GM19397 (cell line): ENCODE measurements at regions not wholly inside any gene's neighbourhood (a gene's known extent, or its start where the extent isn't known, plus 50 kb on each side); places are given as distances from the start of the nearest gene placed in this dataset.

Experiments used
- ATAC-seq: cut with Tn5 transposase; IDR thresholded peaks from one replicate; pipeline ENCODE4 v1.9.1; 2021; ENCODE audit warnings: mild to moderate bottlenecking, moderate library complexity; ENCODE audit not compliant: unreplicated experiment

DNA sequence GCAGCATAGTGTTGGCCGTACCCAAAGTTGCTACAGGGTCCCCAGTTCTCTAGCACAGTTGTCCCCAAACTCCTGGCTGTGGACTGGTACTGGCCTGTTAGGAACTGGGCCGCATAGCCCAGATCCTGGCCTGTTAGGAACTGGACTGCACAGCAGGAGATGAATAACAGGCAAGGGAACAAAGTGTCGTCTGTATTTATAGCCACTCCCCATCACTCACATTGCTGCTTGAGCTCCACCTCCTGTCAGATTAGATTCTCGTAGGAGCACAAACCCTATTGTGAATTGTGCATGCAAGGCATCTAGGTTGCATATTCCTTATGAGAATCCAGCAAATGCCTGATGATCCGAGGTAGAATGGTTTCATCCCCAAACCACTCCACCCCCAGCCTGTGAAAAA, 604.0 kb upstream of the LMCD1 start:
- no peak for ATAC-seq

- no peak for ATAC-seq
Measured at GRCh38 chr3:7913283-7913682, 588.3 kb upstream of the LMCD1 start.

- no peak for ATAC-seq
Measured at GRCh38 chr3:7915356-7915755, 586.3 kb upstream of the LMCD1 start.

- no peak for ATAC-seq
Measured at GRCh38 chr3:7917443-7918151, 584.0 kb upstream of the LMCD1 start.

- ATAC-seq: no peak
Measured at GRCh38 chr3:7920211-7920610, 581.4 kb upstream of the LMCD1 start.

DNA sequence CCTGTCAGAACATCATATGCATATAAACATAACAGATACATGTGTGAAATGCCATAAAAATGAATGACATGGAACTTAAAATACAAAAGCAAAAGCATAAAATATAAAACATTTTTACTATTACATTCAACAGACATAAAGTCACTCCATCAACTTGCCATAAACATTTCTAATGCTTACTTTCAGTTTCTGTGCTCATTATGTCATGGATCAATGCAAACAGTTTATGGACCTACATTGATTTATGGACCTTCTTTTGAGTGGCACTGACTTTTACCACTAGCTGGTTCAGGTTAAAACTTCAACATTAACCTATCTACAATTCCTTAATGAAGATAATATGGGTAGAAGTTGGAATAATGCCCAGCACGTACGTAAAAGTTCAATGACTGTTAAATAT, 577.4 kb upstream of the LMCD1 start:
- no peak for ATAC-seq

- ATAC-seq: no peak
Measured at GRCh38 chr3:7927015-7927414, 574.6 kb upstream of the LMCD1 start.

- ATAC-seq: no peak
Measured at GRCh38 chr3:7927864-7928263, 573.8 kb upstream of the LMCD1 start.

DNA sequence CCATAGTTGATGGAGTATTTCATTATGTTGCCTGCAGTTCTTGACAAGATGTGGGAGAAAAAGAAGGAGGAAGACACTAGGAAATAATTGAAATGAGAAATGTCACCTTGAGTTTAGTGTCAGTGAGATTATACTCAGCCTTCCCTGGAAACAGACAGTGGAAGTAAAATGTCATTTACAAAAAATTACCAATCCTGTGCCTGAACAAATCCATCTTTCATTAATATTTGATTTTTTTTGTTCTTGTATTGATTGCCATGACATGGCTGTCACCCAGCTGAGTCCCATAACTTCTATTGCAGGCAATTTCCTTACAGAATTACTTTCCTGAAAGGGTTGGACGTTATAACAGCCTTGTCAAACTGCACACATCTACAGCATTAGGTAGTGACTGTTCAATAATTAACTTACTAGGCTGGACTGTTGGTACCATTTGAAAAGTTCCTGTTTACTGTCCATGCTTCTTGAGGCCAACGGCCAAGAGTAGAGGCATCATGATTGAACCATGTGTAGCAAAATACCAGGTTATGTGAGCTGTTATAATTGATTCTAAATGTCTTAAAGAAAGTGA, 572.2 kb upstream of the LMCD1 start:
- ATAC-seq: no peak

DNA sequence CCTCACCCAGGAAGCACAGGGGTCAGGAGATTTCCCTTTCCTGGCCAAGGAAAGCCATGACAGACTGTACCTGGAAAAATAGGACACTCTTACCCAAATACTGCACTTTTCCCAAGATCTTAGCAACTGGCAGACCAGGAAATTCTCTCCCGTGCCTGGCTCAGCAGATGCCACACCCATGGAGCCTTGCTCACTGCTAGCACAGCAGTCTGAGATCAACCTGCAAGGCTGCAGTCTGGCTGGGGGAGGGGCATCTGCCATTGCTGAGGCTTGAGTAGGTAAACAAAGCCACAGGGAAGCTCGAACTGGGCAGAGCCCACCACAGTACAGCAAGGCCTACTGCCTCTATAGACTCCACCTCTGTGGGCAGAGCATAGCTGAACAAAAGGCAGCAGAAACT, 567.3 kb upstream of the LMCD1 start:
- ATAC-seq: no peak

GRCh38 chr3:7947930-7948329, 553.7 kb upstream of the LMCD1 start:
- no peak for ATAC-seq

DNA sequence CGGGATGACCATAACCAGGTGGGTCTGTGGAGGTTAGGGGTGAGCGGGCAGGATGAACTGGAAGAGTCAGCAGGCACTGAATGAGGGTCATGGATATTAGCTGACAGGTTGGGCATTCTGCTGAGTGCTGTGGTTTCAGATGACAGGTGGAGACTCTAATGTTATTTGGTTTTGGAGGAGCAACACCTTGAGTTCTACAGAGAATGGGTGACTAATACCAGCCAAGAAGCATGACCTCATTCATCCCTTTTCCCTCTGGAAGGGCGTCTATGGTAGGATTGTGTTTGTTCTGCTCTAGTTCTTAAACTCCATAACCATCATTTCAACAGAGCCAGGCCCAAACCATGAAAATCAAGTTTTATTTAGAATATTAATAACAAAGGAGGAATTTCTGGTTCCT, 550.7 kb upstream of the LMCD1 start:
- ATAC-seq: no peak

DNA sequence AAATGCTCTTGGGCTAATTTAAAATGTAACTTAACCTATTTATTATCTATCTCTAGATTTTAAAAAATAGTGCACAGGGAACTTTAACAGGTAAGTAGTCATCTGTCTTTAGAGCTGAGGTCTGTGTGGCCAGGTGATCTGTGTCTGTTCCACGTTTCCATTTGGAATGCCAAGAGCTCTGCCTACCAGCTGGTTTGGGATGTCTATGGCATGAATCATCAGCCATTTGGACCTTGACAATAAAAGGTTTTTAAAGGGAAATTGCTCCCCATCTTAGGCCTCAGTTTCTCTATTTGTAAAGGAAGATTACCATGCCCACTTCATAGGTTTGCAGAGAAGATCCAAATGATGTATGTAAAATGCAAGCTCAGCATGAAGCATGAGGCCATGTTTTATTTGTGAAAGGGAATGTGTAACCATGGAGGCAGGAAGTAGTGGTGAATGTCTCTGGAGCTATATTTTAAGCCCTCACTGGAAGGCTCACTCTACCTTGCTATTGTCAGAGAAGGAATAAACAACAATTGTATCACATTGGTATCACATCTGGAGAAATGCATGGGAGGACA, 548.1 kb upstream of the LMCD1 start:
- no peak for ATAC-seq

GRCh38 chr3:7957024-7957423, 544.6 kb upstream of the LMCD1 start:
- no peak for ATAC-seq

DNA sequence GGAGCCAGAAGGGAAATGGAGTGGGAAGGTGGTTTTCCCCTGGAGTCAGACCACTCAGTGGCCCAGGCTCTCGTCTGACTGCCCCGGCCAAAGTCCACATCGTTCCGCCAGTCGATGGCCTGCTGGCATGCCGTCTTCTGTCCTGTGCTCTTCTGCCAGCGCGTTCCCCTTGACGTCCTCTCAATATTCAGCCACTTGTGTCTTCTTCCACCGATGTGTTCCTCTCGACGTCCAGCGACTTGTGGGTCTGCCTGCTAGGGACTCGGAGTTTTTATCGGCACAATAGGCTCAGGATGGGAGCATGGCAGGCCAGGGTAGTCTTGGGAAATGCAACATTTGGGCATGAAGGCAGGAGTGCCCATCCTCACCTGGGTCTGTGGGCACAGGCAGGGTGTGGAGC, 542.5 kb upstream of the LMCD1 start:
- ATAC-seq: no peak

- ATAC-seq: no peak
Measured at GRCh38 chr3:7960601-7961000, 541.0 kb upstream of the LMCD1 start.

GRCh38 chr3:7962301-7962700, 539.3 kb upstream of the LMCD1 start:
- ATAC-seq: no peak

DNA sequence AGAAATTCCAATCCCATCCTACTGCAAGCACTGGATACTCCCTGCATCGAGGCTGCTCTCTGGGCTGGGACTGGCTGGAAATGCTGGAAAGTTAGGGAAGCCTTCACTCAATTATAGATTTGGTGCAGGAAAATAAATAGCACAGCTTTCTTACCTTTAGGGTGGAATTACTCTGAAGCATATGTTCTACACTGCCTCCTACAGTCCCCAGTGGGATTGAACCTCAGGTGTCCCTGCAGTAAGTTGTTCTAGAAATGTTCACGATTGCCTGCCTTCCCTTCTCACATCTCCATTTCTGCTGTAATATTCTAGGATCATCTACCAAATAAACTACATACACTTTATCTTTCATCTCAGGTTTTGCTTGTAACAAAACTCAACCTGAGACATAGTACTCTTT, 536.7 kb upstream of the LMCD1 start:
- ATAC-seq: no peak

GRCh38 chr3:7973006-7973405, 528.6 kb upstream of the LMCD1 start:
- ATAC-seq: no peak

DNA sequence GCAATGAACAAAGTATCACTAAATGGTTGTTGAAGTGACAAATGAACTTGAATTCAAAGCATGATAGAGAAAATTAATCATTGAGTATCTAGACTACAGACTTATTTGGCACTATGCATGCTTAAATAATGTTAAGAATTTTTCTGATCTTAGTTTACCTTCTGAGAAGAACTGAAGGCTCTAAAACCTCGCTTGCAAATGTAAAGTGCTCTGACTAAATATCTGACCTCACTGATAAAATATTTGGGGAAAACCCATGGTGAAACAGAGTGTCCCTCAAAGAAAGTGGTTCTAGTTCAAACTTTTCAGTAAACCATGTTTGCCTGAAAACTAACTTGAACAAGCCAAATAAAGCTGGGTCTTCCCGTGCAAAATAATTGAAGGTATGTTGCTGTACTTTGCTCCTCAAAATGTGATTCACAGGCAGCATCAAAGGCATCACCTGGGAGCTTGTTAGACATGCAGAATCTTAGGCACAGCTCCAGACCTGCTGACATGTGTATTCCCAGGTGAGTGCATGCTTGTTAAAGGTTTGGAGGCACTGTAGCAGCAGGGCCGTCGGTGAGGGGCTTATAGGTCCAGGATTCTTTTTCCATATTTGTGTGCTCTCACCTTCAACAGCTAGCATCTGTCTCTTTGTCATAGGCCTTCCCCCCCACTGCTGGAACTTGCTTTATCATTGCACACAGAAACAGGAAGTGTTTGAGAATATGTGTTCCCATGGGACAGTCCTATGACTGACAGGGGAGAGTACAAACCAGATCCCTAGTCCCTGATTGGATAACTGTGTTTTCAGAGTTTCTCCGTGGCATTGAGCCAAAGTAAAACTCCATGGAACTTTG, 524.2 kb upstream of the LMCD1 start:
- no peak for ATAC-seq

DNA sequence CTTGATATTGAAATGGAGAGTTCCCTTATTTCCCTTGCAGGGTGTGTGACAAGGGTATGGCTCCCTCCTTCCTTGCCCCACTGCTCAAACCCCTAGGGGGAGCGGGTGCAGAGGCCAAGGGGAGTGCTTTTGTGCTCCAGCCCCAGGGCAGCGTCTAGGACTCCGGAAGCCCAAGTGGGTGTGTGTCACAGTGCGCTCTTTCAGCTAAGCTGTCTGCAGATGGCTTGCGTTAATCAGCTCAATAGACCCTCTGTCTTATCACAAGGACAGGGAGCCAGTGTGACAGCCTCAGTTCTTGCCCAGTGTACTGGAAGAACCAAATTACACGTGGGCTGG, 523.6 kb upstream of the LMCD1 start:
- no peak for ATAC-seq

DNA sequence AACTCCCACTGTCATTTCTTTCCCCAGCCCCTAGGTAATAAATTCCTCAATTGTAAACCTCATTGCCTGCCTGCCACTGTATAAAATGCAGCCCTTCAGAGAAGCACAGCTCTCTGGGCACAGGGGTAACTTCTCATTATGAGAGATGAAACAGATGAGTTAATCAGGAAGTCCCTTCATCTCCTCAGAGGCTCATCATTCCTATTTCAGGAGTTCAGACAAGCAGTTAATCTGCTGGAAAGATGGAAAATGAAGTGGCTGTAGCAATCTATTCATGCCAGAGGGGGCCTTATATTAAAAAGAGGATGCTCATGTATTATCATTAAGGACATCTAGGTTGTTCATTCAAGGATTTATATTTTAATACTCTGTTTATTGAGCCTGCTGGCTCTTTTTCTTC, 519.5 kb upstream of the LMCD1 start:
- ATAC-seq: no peak
